ENCODE measurements at regions not wholly inside any gene's neighbourhood (a gene's known extent, or its start where the extent isn't known, plus 50 kb on each side); places are given as distances from the start of the nearest gene placed in this dataset.

DNA sequence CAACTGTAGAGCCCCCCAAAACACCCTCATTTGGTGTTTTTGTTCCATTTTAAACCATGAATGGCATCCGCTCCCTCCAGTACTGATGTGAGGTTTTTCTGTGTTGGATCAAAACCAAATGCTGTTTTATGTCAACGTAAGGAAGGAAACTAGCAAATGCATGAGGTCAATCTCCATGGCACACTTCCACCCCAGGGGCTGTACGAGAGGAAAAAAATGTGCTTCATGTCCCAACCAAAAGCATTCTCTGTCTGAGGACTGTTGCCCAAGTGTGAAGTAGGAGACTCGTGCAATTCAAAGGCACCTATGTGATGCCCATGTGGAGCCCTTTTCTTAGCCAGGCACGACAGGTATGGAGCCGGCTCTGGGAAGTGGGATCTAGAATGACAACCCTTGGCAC, 180.3 kb upstream of the MKI67 start:
- ChIA-PET POLR2A (no interaction called here), CTCF (no interaction called here), RAD21 (ENCODE audit: low non-redundant PET in 1 of 2, low total read pairs in 2 of 2, uncharacterized antibody in 2 of 2, unreplicated experiment in 2 of 2) (no interaction called here)
- Histone ChIP-seq H3K4me3 (replicated peaks in 1 of 2; ENCODE audit: low read depth in 1 of 2, low read length in 2 of 2) (no peak overlapping the region), H3K4me2 (ENCODE audit: low read length) (no peak overlapping the region), H2AFZ (ENCODE audit: low read depth, low read length, poor library complexity, severe bottlenecking) (no peak overlapping the region), H3K9me3 (ENCODE audit: control insufficient read depth in 1 of 2, insufficient read depth in 1 of 2, low read depth in 1 of 2, low read length in 2 of 2) (no peaks in the 10 kb centered on the region), H3K4me1 (ENCODE audit: control insufficient read depth in 1 of 2, insufficient read depth in 2 of 2, low read length in 2 of 2) (no peaks in the 10 kb centered on the region), H3K27ac (ENCODE audit: low read depth, low read length) (no peak overlapping the region), H3K9me2 (ENCODE audit: insufficient read depth) (no peaks in the 10 kb centered on the region), H3K36me3 (ENCODE audit: control insufficient read depth in 1 of 2, insufficient read depth in 2 of 2, low read length in 2 of 2) (no peaks in the 10 kb centered on the region), H3K9ac (ENCODE audit: low read length) (no peak overlapping the region), H3K27me3 (ENCODE audit: insufficient read depth, low read length) (peaks cover 26% of the 10 kb centered on the region), H3K79me2 (ENCODE audit: insufficient read depth, low read length) (no peaks in the 10 kb centered on the region), H4K20me1 (ENCODE audit: insufficient read depth) (no peaks in the 10 kb centered on the region)
- TF ChIP-seq RAD21 (IDR thresholded peaks at IDR 0.05; ENCODE audit: low read depth) (no peak), POLR2AphosphoS5 (IDR thresholded peaks at IDR 0.05; ENCODE audit: low read depth, low read length) (no peak), CEBPB (IDR thresholded peaks at IDR 0.05; ENCODE audit: low read depth) (no peak), EZH2phosphoT487 (IDR thresholded peaks at IDR 0.05; ENCODE audit: borderline replicate concordance) (no peak), CTCF (IDR thresholded peaks at IDR 0.05 in 2 of 3, conservative IDR thresholded peaks at IDR 0.05 in 1 of 3; ENCODE audit: borderline replicate concordance in 1 of 3, insufficient read depth in 1 of 3, low read depth in 2 of 3, low read length in 2 of 3) (no peak), EZH2 (IDR thresholded peaks at IDR 0.05) (no peak), ZNF274 (IDR thresholded peaks at IDR 0.05; ENCODE audit: low read depth, low read length) (no peak), CBX3 (IDR thresholded peaks at IDR 0.05; ENCODE audit: low read depth) (no peak)
- TF ChIP-seq, protein P1, sequence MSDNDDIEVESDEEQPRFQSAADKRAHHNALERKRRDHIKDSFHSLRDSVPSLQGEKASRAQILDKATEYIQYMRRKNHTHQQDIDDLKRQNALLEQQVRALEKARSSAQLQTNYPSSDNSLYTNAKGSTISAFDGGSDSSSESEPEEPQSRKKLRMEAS (IDR thresholded peaks at IDR 0.05), result no peak
- TF ChIP-seq, protein P2, sequence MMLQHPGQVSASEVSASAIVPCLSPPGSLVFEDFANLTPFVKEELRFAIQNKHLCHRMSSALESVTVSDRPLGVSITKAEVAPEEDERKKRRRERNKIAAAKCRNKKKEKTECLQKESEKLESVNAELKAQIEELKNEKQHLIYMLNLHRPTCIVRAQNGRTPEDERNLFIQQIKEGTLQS (IDR thresholded peaks at IDR 0.05), result no peak
- ATAC-seq (no peak), DNase-seq (ENCODE audit: low read depth, low spot score) (no peak)
- BruUV-seq (replicated peaks), result no TSS peak
- intact Hi-C loops (cut with micrococcal nuclease), result no loop called here
